H1 (cell line): ENCODE measurements at regions not wholly inside any gene's neighbourhood (a gene's known extent, or its start where the extent isn't known, plus 50 kb on each side); places are given as distances from the start of the nearest gene placed in this dataset.

Source experiments
- CTCF ChIA-PET: fragments of 300-600 bp; sonication (Branson Sonifier 250); formaldehyde crosslinking; loops from one replicate; lab custom pipeline; 2021; ENCODE audit not compliant: partially characterized antibody; lab: Charles Lee
- POLR2A ChIA-PET: fragments of 300-600 bp; sonication (Branson Sonifier 250); formaldehyde crosslinking; loops from one replicate; lab custom pipeline; 2021; ENCODE audit warnings: inconsistent platforms; ENCODE audit not compliant: partially characterized antibody; lab: Charles Lee
- DNase-seq, 2 experiments: peaks; one replicate each; pipeline versions ENCODE4 v3.0.0 to v3.0.0-alpha.2; 2010 to 2022; ENCODE audit warnings: low spot score in 2 of 2, low read depth in 1 of 2, mixed read lengths in 1 of 2
- FAIRE-seq: peaks from 2 replicates; lab custom pipeline; 2011; peaks lifted over from hg19 to GRCh38; lab: Jason Lieb, UNC
- H2AFZ ChIP-seq: 2 replicates; pipeline ENCODE4 v1.8.1; 2012; ENCODE audit warnings: low read length, inconsistent platforms
- H2AK5ac ChIP-seq: 2 replicates; pipeline ENCODE4 v1.6.1; 2013; ENCODE audit warnings: low read depth, low read length
- H2BK120ac ChIP-seq: replicated peaks from 2 replicates; pipeline ENCODE3; 2013; ENCODE audit warnings: low read depth, low read length, inconsistent platforms
- H2BK12ac ChIP-seq: 2 replicates; pipeline ENCODE4 v1.6.1; 2013; ENCODE audit warnings: low read depth, low read length
- H2BK15ac ChIP-seq: 2 replicates; pipeline ENCODE4 v1.6.1; 2013; ENCODE audit warnings: low read length
- H2BK20ac ChIP-seq: 2 replicates; pipeline ENCODE4 v1.6.1; 2013; ENCODE audit warnings: low read length
- H2BK5ac ChIP-seq: 2 replicates; pipeline ENCODE4 v1.6.1; 2013; ENCODE audit warnings: low read depth, low read length
- H3K14ac ChIP-seq: 2 replicates; pipeline ENCODE4 v1.6.1; 2013; ENCODE audit warnings: inconsistent platforms; ENCODE audit not compliant: insufficient read length
- H3K18ac ChIP-seq: 2 replicates; pipeline ENCODE4 v1.6.1; 2013; ENCODE audit warnings: low read length; ENCODE audit errors: extremely low read depth
- H3K23ac ChIP-seq: 2 replicates; pipeline ENCODE4 v1.6.1; 2013; ENCODE audit warnings: inconsistent platforms; ENCODE audit not compliant: insufficient read length
- H3K23me2 ChIP-seq: 2 replicates; pipeline ENCODE4 v1.6.1; 2013; ENCODE audit warnings: low read depth, low read length
- H3K27ac ChIP-seq: 2 replicates; pipeline ENCODE4 v1.6.1; 2011; ENCODE audit warnings: low read depth, low read length, inconsistent platforms
- H3K27me3 ChIP-seq, 4 experiments: replicated peaks in 1 of 4; 1 replicate in 1 of 4; 2 replicates in 3 of 4; pipeline versions ENCODE4 v1.6.1 to v1.8.1; 2011 to 2013; ENCODE audit warnings: low read length in 3 of 4, mild to moderate bottlenecking in 3 of 4, inconsistent platforms in 2 of 4, mixed read lengths in 2 of 4, moderate library complexity in 1 of 4; ENCODE audit not compliant: control insufficient read depth in 3 of 4, insufficient read depth in 3 of 4; ENCODE audit errors: extremely low read depth in 1 of 4
- H3K36me3 ChIP-seq, 4 experiments: 2 replicates each; pipeline versions ENCODE4 v1.6.1 to v1.8.1; 2011 to 2013; ENCODE audit warnings: mild to moderate bottlenecking in 4 of 4, low read length in 3 of 4, moderate library complexity in 2 of 4, control low read depth in 1 of 4, inconsistent platforms in 1 of 4; ENCODE audit not compliant: insufficient read depth in 4 of 4, control insufficient read depth in 2 of 4
- H3K4ac ChIP-seq: replicated peaks from 2 replicates; pipeline ENCODE3; 2013; ENCODE audit warnings: low read length, low read depth, mixed read lengths, inconsistent platforms; ENCODE audit not compliant: insufficient read length
- H3K4me1 ChIP-seq, 4 experiments: replicated peaks in 1 of 4; 1 replicate in 1 of 4; 2 replicates in 3 of 4; pipeline versions ENCODE4 v1.6.1 to v1.8.1; 2011 to 2013; ENCODE audit warnings: low read length in 3 of 4, inconsistent platforms in 2 of 4, mixed read lengths in 1 of 4; ENCODE audit not compliant: insufficient read depth in 4 of 4, control insufficient read depth in 3 of 4
- H3K4me2 ChIP-seq, 2 experiments: 2 replicates each; pipeline versions ENCODE4 v1.6.1 to v1.8.1; 2011 to 2013; ENCODE audit warnings: low read depth in 2 of 2, low read length in 2 of 2, control low read depth in 1 of 2, inconsistent platforms in 1 of 2, mild to moderate bottlenecking in 1 of 2; ENCODE audit not compliant: insufficient read depth in 1 of 2
- H3K4me3 ChIP-seq, 4 experiments: fragments of 200-600, 300-600 bp in 1 of 4; sonication (generic), shearing (Covaris generic), sonication (Bioruptor Twin) in 1 of 4; 2 replicates each; pipeline versions ENCODE4 v1.5.1 to v1.8.1; 2011 to 2016; ENCODE audit warnings: low read length in 4 of 4, low read depth in 3 of 4, control low read depth in 2 of 4, inconsistent platforms in 2 of 4, mild to moderate bottlenecking in 2 of 4, mixed read lengths in 1 of 4, moderate library complexity in 1 of 4; ENCODE audit not compliant: insufficient read depth in 2 of 4; ENCODE audit errors: extremely low read depth in 1 of 4
- H3K56ac ChIP-seq: replicated peaks from 2 replicates; pipeline ENCODE3; 2013; ENCODE audit warnings: low read depth, mild to moderate bottlenecking, mixed read lengths, low read length, inconsistent platforms; ENCODE audit not compliant: insufficient read length
- H3K79me1 ChIP-seq: 2 replicates; pipeline ENCODE4 v1.6.1; 2013; ENCODE audit warnings: low read depth, low read length, control low read depth
- H3K79me2 ChIP-seq, 2 experiments: 2 replicates each; pipeline versions ENCODE4 v1.6.1 to v1.8.1; 2012 to 2013; ENCODE audit warnings: low read length in 2 of 2, mild to moderate bottlenecking in 2 of 2, inconsistent platforms in 1 of 2; ENCODE audit not compliant: insufficient read depth in 2 of 2, control insufficient read depth in 1 of 2
- H3K9ac ChIP-seq, 4 experiments: replicated peaks in 1 of 4; 1 replicate in 1 of 4; 2 replicates in 3 of 4; pipeline versions ENCODE4 v1.6.1 to v1.8.1; 2011 to 2013; ENCODE audit warnings: low read depth in 3 of 4, low read length in 3 of 4, control low read depth in 2 of 4, mild to moderate bottlenecking in 2 of 4, moderate library complexity in 2 of 4, inconsistent platforms in 1 of 4; ENCODE audit errors: extremely low read depth in 1 of 4
- H3K9me3 ChIP-seq, 2 experiments: 2 replicates each; pipeline versions ENCODE4 v1.6.1 to v1.8.1; 2012 to 2013; ENCODE audit warnings: mild to moderate bottlenecking in 2 of 2, moderate library complexity in 2 of 2, control low read depth in 1 of 2, inconsistent platforms in 1 of 2, low read depth in 1 of 2, low read length in 1 of 2, mixed read lengths in 1 of 2; ENCODE audit not compliant: insufficient read depth in 2 of 2
- H4K20me1 ChIP-seq, 2 experiments: replicated peaks in 1 of 2; 2 replicates each; pipeline versions ENCODE3 to v1.8.1; 2011 to 2013; ENCODE audit warnings: inconsistent platforms in 2 of 2, low read length in 2 of 2, mild to moderate bottlenecking in 1 of 2; ENCODE audit not compliant: insufficient read depth in 2 of 2, control insufficient read depth in 1 of 2
- H4K5ac ChIP-seq: 2 replicates; pipeline ENCODE4 v1.6.1; 2013; ENCODE audit warnings: low read length, low read depth, mixed read lengths, inconsistent platforms; ENCODE audit not compliant: insufficient read length
- H4K8ac ChIP-seq: 2 replicates; pipeline ENCODE4 v1.8.0; 2013; ENCODE audit warnings: mild to moderate bottlenecking, moderate library complexity, low read length, inconsistent platforms; ENCODE audit not compliant: insufficient read depth; ENCODE audit errors: extremely low read depth
- H4K91ac ChIP-seq: replicated peaks from 2 replicates; pipeline ENCODE3; 2013; ENCODE audit warnings: low read length, mixed read lengths, inconsistent platforms; ENCODE audit not compliant: insufficient read length
- BRCA1 ChIP-seq: IDR thresholded peaks from 2 replicates; pipeline ENCODE4 v1.6.1; 2012; ENCODE audit warnings: low read depth, low read length, improper control_type of control experiment
- CBX5 ChIP-seq: fragments of 300-800, 300-1000 bp; sonication (generic); IDR thresholded peaks from 2 replicates; pipeline ENCODE4 v1.7.1; 2016; ENCODE audit warnings: antibody characterized with exemption, low read length, low read depth
- CREB1 ChIP-seq: IDR thresholded peaks from 2 replicates; pipeline ENCODE4 v1.6.1; 2012; ENCODE audit warnings: inconsistent platforms
- PHF8 ChIP-seq: fragments of 200-600 bp; sonication (generic); conservative IDR thresholded peaks from 2 replicates; pipeline ENCODE4 v1.7.1; 2012; ENCODE audit warnings: low read depth, mild to moderate bottlenecking, inconsistent platforms, low read length, moderate library complexity
- POU5F1 ChIP-seq: IDR thresholded peaks from 2 replicates; pipeline ENCODE4 v1.6.1; 2011; ENCODE audit warnings: low read depth, mild to moderate bottlenecking, low read length, moderate library complexity
- RBBP5 ChIP-seq: IDR thresholded peaks from 2 replicates; pipeline ENCODE4 v1.7.1; 2012; ENCODE audit warnings: low read depth, mild to moderate bottlenecking, inconsistent platforms, low read length, moderate library complexity, borderline replicate concordance
- RFX5 ChIP-seq: IDR thresholded peaks from 2 replicates; pipeline ENCODE4 v1.6.1; 2011; ENCODE audit warnings: low read depth, low read length, improper control_type of control experiment, borderline replicate concordance
- SRF ChIP-seq: IDR thresholded peaks from 2 replicates; pipeline ENCODE4 v1.6.1; 2011; ENCODE audit warnings: mild to moderate bottlenecking, low read depth, low read length, moderate library complexity
- SUZ12 ChIP-seq: fragments of 200-600 bp; sonication (generic); IDR thresholded peaks from 2 replicates; pipeline ENCODE4 v1.6.1; 2012; ENCODE audit warnings: mild to moderate bottlenecking, inconsistent platforms, low read length, moderate library complexity, mixed read lengths
- WGBS, 2 experiments: shearing (Covaris generic) in 1 of 2; methylation state at CpG; one replicate each; pipeline versions ENCODE4 v1.1.6 to v1.1.7; 2013 to 2015; ENCODE audit warnings: low lambda C conversion rate in 2 of 2, mixed read lengths in 2 of 2, inconsistent platforms in 1 of 2, low coverage in 1 of 2, missing lambda C conversion rate in 1 of 2; ENCODE audit not compliant: insufficient replicate concordance in 2 of 2, insufficient coverage in 1 of 2, insufficient read length in 1 of 2; ENCODE audit errors: extremely low coverage in 1 of 2, missing lambda C conversion rate in 1 of 2; 5-methylcytosine and 5-hydroxymethylcytosine counted together
- TF ChIP-seq, protein P1 (sequence below): IDR thresholded peaks from 2 replicates; pipeline ENCODE4 v1.6.1; 2012; ENCODE audit warnings: inconsistent platforms
- TF ChIP-seq, protein P2 (sequence below): IDR thresholded peaks from 2 replicates; pipeline ENCODE4 v1.6.1; 2012; ENCODE audit warnings: low read length, inconsistent platforms
- TF ChIP-seq, protein P3 (sequence below): IDR thresholded peaks from 2 replicates; pipeline ENCODE4 v1.6.1; 2011; ENCODE audit warnings: low read depth, mild to moderate bottlenecking, low read length; ENCODE audit not compliant: insufficient read depth

DNA sequence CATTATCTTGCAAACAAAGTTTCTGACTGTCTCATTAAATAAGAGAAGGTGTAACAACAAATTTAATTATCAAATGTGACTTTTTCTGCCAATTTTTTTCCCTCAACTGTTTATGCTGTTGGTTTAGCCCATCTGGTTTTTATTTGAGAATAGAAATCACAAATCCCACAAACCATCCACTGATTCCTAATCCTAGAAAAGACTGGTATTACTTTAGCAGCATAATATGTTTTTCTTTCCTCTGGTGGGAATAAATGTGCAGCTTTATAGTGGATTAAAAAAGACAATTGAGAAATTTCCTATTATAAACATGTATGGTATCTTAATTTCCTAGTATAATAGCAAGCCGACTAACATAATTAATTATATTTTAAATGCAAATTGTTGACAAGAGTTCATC, 257.9 kb upstream of the FOXN3 start:
- POLR2A ChIA-PET, result no interaction called here
- H3K56ac ChIP-seq, result no peak overlapping the region
- H2BK20ac ChIP-seq, result no peak overlapping the region
- no peak overlapping the region for H3K4me3 ChIP-seq
- CTCF ChIA-PET, result no interaction called here
- H2BK12ac ChIP-seq, result no peak overlapping the region
- no peaks in the 10 kb centered on the region for H3K4me1 ChIP-seq
- FAIRE-seq, result no peak
- H3K23ac ChIP-seq, result no peak overlapping the region
- no peaks in the 10 kb centered on the region for H3K79me2 ChIP-seq
- no peak overlapping the region for H4K91ac ChIP-seq
- H4K20me1 ChIP-seq, result no peaks in the 10 kb centered on the region
- TF ChIP-seq BRCA1, result no peak
- TF ChIP-seq SUZ12, result no peak
- TF ChIP-seq, protein P1, sequence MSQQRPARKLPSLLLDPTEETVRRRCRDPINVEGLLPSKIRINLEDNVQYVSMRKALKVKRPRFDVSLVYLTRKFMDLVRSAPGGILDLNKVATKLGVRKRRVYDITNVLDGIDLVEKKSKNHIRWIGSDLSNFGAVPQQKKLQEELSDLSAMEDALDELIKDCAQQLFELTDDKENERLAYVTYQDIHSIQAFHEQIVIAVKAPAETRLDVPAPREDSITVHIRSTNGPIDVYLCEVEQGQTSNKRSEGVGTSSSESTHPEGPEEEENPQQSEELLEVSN, result no peak
- TF ChIP-seq, protein P2, sequence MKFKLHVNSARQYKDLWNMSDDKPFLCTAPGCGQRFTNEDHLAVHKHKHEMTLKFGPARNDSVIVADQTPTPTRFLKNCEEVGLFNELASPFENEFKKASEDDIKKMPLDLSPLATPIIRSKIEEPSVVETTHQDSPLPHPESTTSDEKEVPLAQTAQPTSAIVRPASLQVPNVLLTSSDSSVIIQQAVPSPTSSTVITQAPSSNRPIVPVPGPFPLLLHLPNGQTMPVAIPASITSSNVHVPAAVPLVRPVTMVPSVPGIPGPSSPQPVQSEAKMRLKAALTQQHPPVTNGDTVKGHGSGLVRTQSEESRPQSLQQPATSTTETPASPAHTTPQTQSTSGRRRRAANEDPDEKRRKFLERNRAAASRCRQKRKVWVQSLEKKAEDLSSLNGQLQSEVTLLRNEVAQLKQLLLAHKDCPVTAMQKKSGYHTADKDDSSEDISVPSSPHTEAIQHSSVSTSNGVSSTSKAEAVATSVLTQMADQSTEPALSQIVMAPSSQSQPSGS, result no peak
- TF ChIP-seq, protein P3, sequence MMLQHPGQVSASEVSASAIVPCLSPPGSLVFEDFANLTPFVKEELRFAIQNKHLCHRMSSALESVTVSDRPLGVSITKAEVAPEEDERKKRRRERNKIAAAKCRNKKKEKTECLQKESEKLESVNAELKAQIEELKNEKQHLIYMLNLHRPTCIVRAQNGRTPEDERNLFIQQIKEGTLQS, result no peak
- no peak for TF ChIP-seq POU5F1
- TF ChIP-seq CREB1, result no peak
- no peak for TF ChIP-seq SRF
- TF ChIP-seq CBX5, result no peak
- no peak for TF ChIP-seq RFX5
- TF ChIP-seq PHF8, result no peak
- no peak for TF ChIP-seq RBBP5
- no peak overlapping the region for H2BK15ac ChIP-seq
- no peaks in the 10 kb centered on the region for H3K36me3 ChIP-seq
- 0 out of 2 replicates have a peak, but pooled peaks cover 2% of the 10 kb centered on the region for H3K23me2 ChIP-seq
- H2BK5ac ChIP-seq, result no peak overlapping the region
- H3K4ac ChIP-seq, result no peak overlapping the region
- 92% methylated on average over 1 of the region's 1 CpG; no CpG with 5 or more reads in 1 of the 2 experiments for WGBS, 2 experiments
- no peak overlapping the region for H4K5ac ChIP-seq
- no peak overlapping the region for H2BK120ac ChIP-seq
- no peak for DNase-seq
- no peak overlapping the region for H3K27ac ChIP-seq
- H3K9me3 ChIP-seq, result 0 out of 4 replicates have a peak, but pooled peaks cover 0 to 3% of the 10 kb centered on the region in 2 experiments
- H3K79me1 ChIP-seq, result no peaks in the 10 kb centered on the region
- H3K27me3 ChIP-seq, result no peaks in the 10 kb centered on the region
- no peak overlapping the region for H2AK5ac ChIP-seq
- no peak overlapping the region for H4K8ac ChIP-seq
- H3K9ac ChIP-seq, result no peak overlapping the region
- no peak overlapping the region for H3K4me2 ChIP-seq
- H3K14ac ChIP-seq, result no peak overlapping the region
- no peak overlapping the region for H2AFZ ChIP-seq
- H3K18ac ChIP-seq, result no peak overlapping the region
